ENCODE measurements at regions not wholly inside any gene's neighbourhood (a gene's known extent, or its start where the extent isn't known, plus 50 kb on each side); places are given as distances from the start of the nearest gene placed in this dataset.

DNA sequence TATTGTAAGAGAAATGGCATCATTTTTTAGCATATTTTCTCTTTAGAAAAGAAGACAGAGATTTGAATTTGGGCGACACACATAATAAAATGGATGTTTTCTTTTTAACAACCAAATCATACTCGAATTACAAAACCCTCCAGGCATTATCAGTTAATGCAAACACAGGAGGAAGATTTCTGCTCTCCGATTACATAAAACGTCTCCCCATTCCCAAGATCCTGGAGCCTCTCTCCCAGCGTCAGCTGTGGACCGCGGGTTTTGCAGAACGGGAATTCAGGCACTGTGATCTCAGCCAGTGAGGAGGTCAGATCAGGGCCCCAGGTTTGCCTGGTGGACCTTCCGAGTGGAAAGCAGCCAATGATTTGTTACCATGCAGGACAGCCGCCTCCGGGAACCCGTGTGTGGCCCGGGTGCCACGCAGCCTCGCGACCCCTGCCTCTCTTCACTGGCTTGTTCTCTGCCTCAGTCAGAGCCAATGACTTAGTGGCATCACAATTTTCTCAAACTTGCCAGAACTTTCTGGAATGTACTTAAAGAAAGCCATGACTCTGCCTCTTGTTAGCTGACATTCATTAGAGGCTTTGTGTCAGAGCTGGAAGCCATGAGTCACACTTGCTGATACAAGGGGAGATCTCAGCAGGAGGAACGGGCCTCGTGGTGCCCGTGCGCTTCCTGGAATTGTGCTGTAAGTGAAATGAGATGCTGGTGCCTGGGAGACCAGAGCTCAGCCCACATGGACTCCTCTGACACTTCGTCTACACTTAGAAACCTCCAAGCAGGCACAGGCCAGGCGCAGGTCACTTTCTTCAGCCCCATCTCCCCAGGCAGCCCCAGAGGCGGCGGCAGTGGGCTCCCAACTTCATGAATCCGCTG is 246.1 kb downstream of the KLF6 start:
- Histone ChIP-seq H4K20me1 (ENCODE audit: low read depth) (no peaks in the 10 kb centered on the region), H3K79me2 (ENCODE audit: low read depth) (no peaks in the 10 kb centered on the region), H3F3A (ENCODE audit: low read depth) (no peaks in the 10 kb centered on the region), H3K9ac (no peak overlapping the region), H3K4me1 (no peaks in the 10 kb centered on the region), H3K4me3 (no peak overlapping the region), H3K36me3 (no peaks in the 10 kb centered on the region), H2AFZ (replicated peaks) (no peak overlapping the region), H3K27me3 (no peaks in the 10 kb centered on the region), H3K9me3 (ENCODE audit: low read depth) (no peaks in the 10 kb centered on the region), H3K27ac (no peak overlapping the region), H3K4me2 (no peak overlapping the region)
- Mint-ChIP-seq H3K27me3 (ENCODE audit: insufficient read depth, low read depth) (peaks cover 2% of the 10 kb centered on the region), H3K27ac (peak overlapping the region; percentile 63), H3K4me1 (peaks cover 10% of the 10 kb centered on the region), H3K36me3 (no peaks in the 10 kb centered on the region), H3K9me3 (peaks cover 2% of the 10 kb centered on the region), H3K4me3 (no peak overlapping the region)
- TF ChIP-seq EZH2 (IDR thresholded peaks at IDR 0.05) (no peak), EZH2phosphoT487 (IDR thresholded peaks at IDR 0.05) (no peak)
- TF ChIP-seq, protein P1, sequence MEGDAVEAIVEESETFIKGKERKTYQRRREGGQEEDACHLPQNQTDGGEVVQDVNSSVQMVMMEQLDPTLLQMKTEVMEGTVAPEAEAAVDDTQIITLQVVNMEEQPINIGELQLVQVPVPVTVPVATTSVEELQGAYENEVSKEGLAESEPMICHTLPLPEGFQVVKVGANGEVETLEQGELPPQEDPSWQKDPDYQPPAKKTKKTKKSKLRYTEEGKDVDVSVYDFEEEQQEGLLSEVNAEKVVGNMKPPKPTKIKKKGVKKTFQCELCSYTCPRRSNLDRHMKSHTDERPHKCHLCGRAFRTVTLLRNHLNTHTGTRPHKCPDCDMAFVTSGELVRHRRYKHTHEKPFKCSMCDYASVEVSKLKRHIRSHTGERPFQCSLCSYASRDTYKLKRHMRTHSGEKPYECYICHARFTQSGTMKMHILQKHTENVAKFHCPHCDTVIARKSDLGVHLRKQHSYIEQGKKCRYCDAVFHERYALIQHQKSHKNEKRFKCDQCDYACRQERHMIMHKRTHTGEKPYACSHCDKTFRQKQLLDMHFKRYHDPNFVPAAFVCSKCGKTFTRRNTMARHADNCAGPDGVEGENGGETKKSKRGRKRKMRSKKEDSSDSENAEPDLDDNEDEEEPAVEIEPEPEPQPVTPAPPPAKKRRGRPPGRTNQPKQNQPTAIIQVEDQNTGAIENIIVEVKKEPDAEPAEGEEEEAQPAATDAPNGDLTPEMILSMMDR (IDR thresholded peaks at IDR 0.05) = no peak
- peak; percentile 11 for DNase-seq (ENCODE audit: low spot score)

GRCh38 chr10:3538291-3538655 is 246.7 kb downstream of the KLF6 start:
- H3F3A ChIP-seq (ENCODE audit: low read depth) = no peaks in the 10 kb centered on the region
- TF ChIP-seq, protein P1 (IDR thresholded peaks at IDR 0.05) = no peak
- TF ChIP-seq EZH2phosphoT487 (IDR thresholded peaks at IDR 0.05) (no peak), EZH2 (IDR thresholded peaks at IDR 0.05) (no peak)
- H3K27me3 ChIP-seq = no peaks in the 10 kb centered on the region
- no peak overlapping the region for H3K4me2 ChIP-seq
- no peak for DNase-seq (ENCODE audit: low spot score)
- no peak overlapping the region for H3K27ac ChIP-seq
- Mint-ChIP-seq H3K27ac (no peak overlapping the region), H3K27me3 (ENCODE audit: insufficient read depth, low read depth) (peaks cover 2% of the 10 kb centered on the region), H3K4me3 (no peak overlapping the region), H3K4me1 (peaks cover 10% of the 10 kb centered on the region), H3K36me3 (no peaks in the 10 kb centered on the region), H3K9me3 (peaks cover 2% of the 10 kb centered on the region)
- H2AFZ ChIP-seq (replicated peaks) = no peak overlapping the region
- H3K9me3 ChIP-seq (ENCODE audit: low read depth) = no peaks in the 10 kb centered on the region
- H3K9ac ChIP-seq = no peak overlapping the region
- no peaks in the 10 kb centered on the region for H4K20me1 ChIP-seq (ENCODE audit: low read depth)
- no peaks in the 10 kb centered on the region for H3K79me2 ChIP-seq (ENCODE audit: low read depth)
- no peaks in the 10 kb centered on the region for H3K36me3 ChIP-seq
- no peak overlapping the region for H3K4me3 ChIP-seq
- no peaks in the 10 kb centered on the region for H3K4me1 ChIP-seq

GRCh38 chr10:3537518-3537917 is 247.5 kb downstream of the KLF6 start:
- Histone ChIP-seq H3K36me3 (no peaks in the 10 kb centered on the region), H3K9me3 (ENCODE audit: low read depth) (no peaks in the 10 kb centered on the region), H3K27ac (no peak overlapping the region), H3K9ac (no peak overlapping the region), H3K4me2 (no peak overlapping the region), H3K4me3 (no peak overlapping the region), H3K27me3 (no peaks in the 10 kb centered on the region), H3F3A (ENCODE audit: low read depth) (no peaks in the 10 kb centered on the region), H2AFZ (replicated peaks) (no peak overlapping the region), H3K79me2 (ENCODE audit: low read depth) (no peaks in the 10 kb centered on the region), H4K20me1 (ENCODE audit: low read depth) (no peaks in the 10 kb centered on the region), H3K4me1 (no peaks in the 10 kb centered on the region)
- H3K36me3 Mint-ChIP-seq = no peaks in the 10 kb centered on the region
- peaks cover 10% of the 10 kb centered on the region for H3K4me1 Mint-ChIP-seq
- H3K27ac Mint-ChIP-seq = no peak overlapping the region
- peaks cover 2% of the 10 kb centered on the region for H3K9me3 Mint-ChIP-seq
- no peak overlapping the region for H3K4me3 Mint-ChIP-seq
- TF ChIP-seq, protein P1 (IDR thresholded peaks at IDR 0.05) = no peak
- TF ChIP-seq EZH2 (IDR thresholded peaks at IDR 0.05) (no peak), EZH2phosphoT487 (IDR thresholded peaks at IDR 0.05) (no peak)
- H3K27me3 Mint-ChIP-seq (ENCODE audit: insufficient read depth, low read depth) = peaks cover 2% of the 10 kb centered on the region
- DNase-seq (ENCODE audit: low spot score) = no peak

All from neural progenitor cell (in vitro differentiated cells).